ENCODE measurements at regions not wholly inside any gene's neighbourhood (a gene's known extent, or its start where the extent isn't known, plus 50 kb on each side); places are given as distances from the start of the nearest gene placed in this dataset.
A peak's percentile ranks its signal among the peaks of the same experiment; 100 is the strongest.

- no peak overlapping the region for H3K23ac ChIP-seq (ENCODE audit: insufficient read length)
- no peak overlapping the region for H3K14ac ChIP-seq (ENCODE audit: insufficient read length)
- no peak overlapping the region for H3K9ac ChIP-seq (replicated peaks in 1 of 4; ENCODE audit: extremely low read depth in 1 of 4, low read depth in 3 of 4, low read length in 3 of 4)
- H3K23me2 ChIP-seq (ENCODE audit: low read depth, low read length): peaks cover 3% of the 10 kb centered on the region; the same call in 1 of the 2 replicates
- H4K5ac ChIP-seq (ENCODE audit: insufficient read length, low read depth, low read length): no peak overlapping the region
- 94% methylated on average over 5 of the region's 5 CpGs; no CpG with 5 or more reads in 1 of the 2 experiments for WGBS, 2 experiments (ENCODE audit: extremely low coverage in 1 of 2, insufficient coverage in 1 of 2, insufficient read length in 1 of 2, insufficient replicate concordance in 2 of 2, low coverage in 1 of 2, low lambda C conversion rate in 2 of 2, missing lambda C conversion rate in 1 of 2)
- H2AFZ ChIP-seq (ENCODE audit: low read length): no peak overlapping the region
- H4K8ac ChIP-seq (ENCODE audit: extremely low read depth, insufficient read depth, low read length): peak overlapping the region; percentile 88
- no peak overlapping the region for H3K4me3 ChIP-seq (ENCODE audit: extremely low read depth in 1 of 4, insufficient read depth in 2 of 4, low read depth in 3 of 4, low read length in 4 of 4)
- no peaks in the 10 kb centered on the region for H3K36me3 ChIP-seq (ENCODE audit: control insufficient read depth in 2 of 4, insufficient read depth in 4 of 4, low read length in 3 of 4)
- H4K91ac ChIP-seq (replicated peaks; ENCODE audit: insufficient read length, low read length): no peak overlapping the region
- H3K27me3 ChIP-seq (replicated peaks in 1 of 4; ENCODE audit: control insufficient read depth in 3 of 4, extremely low read depth in 1 of 4, insufficient read depth in 3 of 4, low read length in 3 of 4): no peaks in the 10 kb centered on the region
- H2BK15ac ChIP-seq (ENCODE audit: low read length): no peak overlapping the region
- no peaks in the 10 kb centered on the region for H3K9me3 ChIP-seq (ENCODE audit: insufficient read depth in 2 of 2, low read depth in 1 of 2, low read length in 1 of 2)
- no peak overlapping the region for H2BK20ac ChIP-seq (ENCODE audit: low read length)
- H2BK5ac ChIP-seq (ENCODE audit: low read depth, low read length): no peak overlapping the region
- no peak overlapping the region for H2AK5ac ChIP-seq (ENCODE audit: low read depth, low read length)
- H3K4me2 ChIP-seq (ENCODE audit: insufficient read depth in 1 of 2, low read depth in 2 of 2, low read length in 2 of 2): no peak overlapping the region
- no peaks in the 10 kb centered on the region for H3K79me1 ChIP-seq (ENCODE audit: low read depth, low read length)
- DNase-seq (ENCODE audit: low read depth in 1 of 2, low spot score in 2 of 2) (no peak), FAIRE-seq (no peak)
- H3K79me2 ChIP-seq (ENCODE audit: control insufficient read depth in 1 of 2, insufficient read depth in 2 of 2, low read length in 2 of 2): no peaks in the 10 kb centered on the region; a peak in 1 of 4 replicates
- H2BK12ac ChIP-seq (ENCODE audit: low read depth, low read length): no peak overlapping the region
- H4K20me1 ChIP-seq (replicated peaks in 1 of 2; ENCODE audit: control insufficient read depth in 1 of 2, insufficient read depth in 2 of 2, low read length in 2 of 2): no peaks in the 10 kb centered on the region
- POLR2A ChIA-PET (ENCODE audit: partially characterized antibody): no interaction called here
- H3K56ac ChIP-seq (replicated peaks; ENCODE audit: insufficient read length, low read depth, low read length): no peak overlapping the region
- H3K27ac ChIP-seq (ENCODE audit: low read depth, low read length): no peak overlapping the region
- CTCF ChIA-PET (ENCODE audit: partially characterized antibody): no interaction called here
- no peaks in the 10 kb centered on the region for H3K4me1 ChIP-seq (replicated peaks in 1 of 4; ENCODE audit: control insufficient read depth in 3 of 4, insufficient read depth in 4 of 4, low read length in 3 of 4)
- no peak overlapping the region for H3K4ac ChIP-seq (replicated peaks; ENCODE audit: insufficient read length, low read depth, low read length)
- no peak overlapping the region for H3K18ac ChIP-seq (ENCODE audit: extremely low read depth, low read length)
- H2BK120ac ChIP-seq (replicated peaks; ENCODE audit: low read depth, low read length): no peak overlapping the region
- no peak for TF ChIP-seq EGR1 (IDR thresholded peaks at IDR 0.05; ENCODE audit: borderline replicate concordance, low read depth, low read length)
- TF ChIP-seq TCF12 (IDR thresholded peaks at IDR 0.05; ENCODE audit: low read depth, low read length): no peak
- no peak for TF ChIP-seq RXRA (IDR thresholded peaks at IDR 0.05; ENCODE audit: insufficient read depth, low read depth, low read length)
- no peak for TF ChIP-seq SRF (IDR thresholded peaks at IDR 0.05; ENCODE audit: low read depth, low read length)
- TF ChIP-seq RAD21 (IDR thresholded peaks at IDR 0.05 in 1 of 2, conservative IDR thresholded peaks at IDR 0.05 in 1 of 2; ENCODE audit: low read depth in 2 of 2, low read length in 2 of 2): no peak
- TF ChIP-seq POU5F1 (IDR thresholded peaks at IDR 0.05; ENCODE audit: low read depth, low read length): no peak
- TF ChIP-seq SP1 (IDR thresholded peaks at IDR 0.05; ENCODE audit: low read depth, low read length): no peak
- no peak for TF ChIP-seq GTF2F1 (IDR thresholded peaks at IDR 0.05; ENCODE audit: borderline replicate concordance, low read depth, low read length)
- no peak for TF ChIP-seq CBX5 (IDR thresholded peaks at IDR 0.05; ENCODE audit: low read depth, low read length)
These were observed 299.3 kb upstream of the IRX4 start for GRCh38 chr5:2182020-2182419.

All from H1 (cell line).